ENCODE measurements at regions not wholly inside any gene's neighbourhood (a gene's known extent, or its start where the extent isn't known, plus 50 kb on each side); places are given as distances from the start of the nearest gene placed in this dataset.

- no peaks in the 10 kb centered on the region for H3K9me3 ChIP-seq (ENCODE audit: control insufficient read depth, low read length)
- no peak overlapping the region for H2AFZ ChIP-seq
- no peaks in the 10 kb centered on the region for H3K27me3 ChIP-seq (ENCODE audit: control insufficient read depth, insufficient read depth, low read length)
- TF ChIP-seq CTCF (IDR thresholded peaks at IDR 0.05): no peak
- H3K4me3 ChIP-seq (ENCODE audit: low read depth, low read length): no peak overlapping the region
- no peaks in the 10 kb centered on the region for H3K79me2 ChIP-seq
- H3K4me2 ChIP-seq (ENCODE audit: low read length): no peak overlapping the region
- no peak overlapping the region for H3K27ac ChIP-seq
- H3K4me1 ChIP-seq: no peaks in the 10 kb centered on the region
- H3K9ac ChIP-seq: no peak overlapping the region
- no peaks in the 10 kb centered on the region for H3K36me3 ChIP-seq (ENCODE audit: control insufficient read depth, insufficient read depth, low read length)
These were observed 124.0 kb upstream of the POF1B start for GRCh38 chrX:85503258-85504158.

GRCh38 chrX:85501349-85501748, 121.9 kb upstream of the POF1B start:
- H3K4me1 ChIP-seq: no peaks in the 10 kb centered on the region
- no peak overlapping the region for H3K4me3 ChIP-seq (ENCODE audit: low read depth, low read length)
- H3K4me2 ChIP-seq (ENCODE audit: low read length): no peak overlapping the region
- no peak for TF ChIP-seq CTCF (IDR thresholded peaks at IDR 0.05)
- H3K79me2 ChIP-seq: no peaks in the 10 kb centered on the region
- no peaks in the 10 kb centered on the region for H3K27me3 ChIP-seq (ENCODE audit: control insufficient read depth, insufficient read depth, low read length)
- H3K9ac ChIP-seq: no peak overlapping the region
- H3K27ac ChIP-seq: no peak overlapping the region
- no peaks in the 10 kb centered on the region for H3K36me3 ChIP-seq (ENCODE audit: control insufficient read depth, insufficient read depth, low read length)
- H2AFZ ChIP-seq: no peak overlapping the region
- no peaks in the 10 kb centered on the region for H3K9me3 ChIP-seq (ENCODE audit: control insufficient read depth, low read length)

- Histone ChIP-seq H3K4me2 (ENCODE audit: low read length) (no peak overlapping the region), H3K36me3 (ENCODE audit: control insufficient read depth, insufficient read depth, low read length) (no peaks in the 10 kb centered on the region), H3K9ac (no peak overlapping the region), H3K4me3 (ENCODE audit: low read depth, low read length) (no peak overlapping the region), H3K4me1 (no peaks in the 10 kb centered on the region), H3K27me3 (ENCODE audit: control insufficient read depth, insufficient read depth, low read length) (no peaks in the 10 kb centered on the region), H3K79me2 (no peaks in the 10 kb centered on the region), H3K9me3 (ENCODE audit: control insufficient read depth, low read length) (no peaks in the 10 kb centered on the region), H3K27ac (no peak overlapping the region), H2AFZ (no peak overlapping the region)
- TF ChIP-seq CTCF (IDR thresholded peaks at IDR 0.05): no peak
These were observed 119.9 kb upstream of the POF1B start for GRCh38 chrX:85499400-85499799.

- Histone ChIP-seq H3K36me3 (ENCODE audit: control insufficient read depth, insufficient read depth, low read length) (no peaks in the 10 kb centered on the region), H3K79me2 (no peaks in the 10 kb centered on the region), H3K4me2 (ENCODE audit: low read length) (no peak overlapping the region), H3K9ac (no peak overlapping the region), H3K27me3 (ENCODE audit: control insufficient read depth, insufficient read depth, low read length) (no peaks in the 10 kb centered on the region), H3K27ac (no peak overlapping the region), H3K4me3 (ENCODE audit: low read depth, low read length) (no peak overlapping the region), H3K4me1 (no peaks in the 10 kb centered on the region), H2AFZ (no peak overlapping the region), H3K9me3 (ENCODE audit: control insufficient read depth, low read length) (no peaks in the 10 kb centered on the region)
- TF ChIP-seq CTCF (IDR thresholded peaks at IDR 0.05): no peak
These were observed 114.4 kb upstream of the POF1B start for GRCh38 chrX:85493821-85494220.

- Histone ChIP-seq H3K79me2 (no peaks in the 10 kb centered on the region), H3K36me3 (ENCODE audit: control insufficient read depth, insufficient read depth, low read length) (no peaks in the 10 kb centered on the region), H3K27ac (no peak overlapping the region), H3K4me3 (ENCODE audit: low read depth, low read length) (no peak overlapping the region), H3K9ac (no peak overlapping the region), H3K27me3 (ENCODE audit: control insufficient read depth, insufficient read depth, low read length) (no peaks in the 10 kb centered on the region), H3K9me3 (ENCODE audit: control insufficient read depth, low read length) (no peaks in the 10 kb centered on the region), H3K4me1 (peaks cover 5% of the 10 kb centered on the region), H3K4me2 (ENCODE audit: low read length) (no peak overlapping the region), H2AFZ (no peak overlapping the region)
- TF ChIP-seq CTCF (IDR thresholded peaks at IDR 0.05): no peak
These were observed 74.8 kb upstream of the POF1B start for GRCh38 chrX:85454295-85454694.
